GM19328 (cell line): ENCODE measurements at regions not wholly inside any gene's neighbourhood (a gene's known extent, or its start where the extent isn't known, plus 50 kb on each side); places are given as distances from the start of the nearest gene placed in this dataset.

Experiments
- ATAC-seq: cut with Tn5 transposase; IDR thresholded peaks from one replicate; pipeline ENCODE4 v1.9.1; 2021; ENCODE audit warnings: mild to moderate bottlenecking, moderate library complexity; ENCODE audit not compliant: unreplicated experiment

- no peak for ATAC-seq
These were observed 103.7 kb downstream of the LACC1 start for GRCh38 chr13:43983373-43983772.

DNA sequence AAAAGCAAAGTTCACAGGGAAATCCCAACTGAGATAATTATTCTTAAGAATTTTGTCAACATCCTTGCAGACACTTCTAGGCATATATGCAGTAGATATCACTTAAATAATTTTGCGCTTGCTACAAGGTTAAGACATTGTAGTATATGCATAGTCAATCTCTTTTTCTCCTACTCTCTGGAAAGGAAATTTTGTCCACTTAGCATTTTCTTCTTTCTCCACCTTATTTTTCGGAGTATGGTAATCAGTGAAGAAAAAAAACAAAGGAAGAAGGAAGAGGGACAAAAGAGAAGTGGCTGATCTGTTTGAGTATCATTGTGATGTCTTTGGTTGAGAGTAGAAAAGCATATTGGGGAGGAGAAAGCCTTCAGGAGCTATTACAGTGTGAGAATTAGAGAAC is 104.6 kb downstream of the LACC1 start:
- no peak for ATAC-seq

GRCh38 chr13:43985422-43986072 is 105.8 kb downstream of the LACC1 start:
- no peak for ATAC-seq

- ATAC-seq: no peak
These were observed 106.8 kb downstream of the LACC1 start for GRCh38 chr13:43986421-43986981.

- no peak for ATAC-seq
These were observed 108.6 kb downstream of the LACC1 start for GRCh38 chr13:43988302-43988701.

DNA sequence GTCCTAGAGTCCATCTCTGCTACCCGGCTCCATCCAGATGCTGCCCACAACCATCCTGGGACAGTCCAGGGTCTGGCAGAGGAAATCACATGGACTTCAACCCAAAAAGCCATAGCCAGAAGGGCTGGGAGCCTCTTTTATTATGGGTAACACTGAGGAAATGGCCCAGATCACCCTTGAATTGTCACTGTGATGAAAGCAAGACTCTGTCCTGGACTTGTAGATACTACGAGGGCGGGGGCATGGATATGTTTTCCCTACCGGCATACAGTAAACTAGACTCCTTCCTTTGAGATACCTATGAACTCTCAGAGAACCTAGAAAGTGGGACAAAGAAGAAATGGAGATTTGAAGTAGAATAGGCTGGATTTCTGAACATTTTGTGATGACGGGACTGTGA is 110.3 kb downstream of the LACC1 start:
- ATAC-seq: no peak

DNA sequence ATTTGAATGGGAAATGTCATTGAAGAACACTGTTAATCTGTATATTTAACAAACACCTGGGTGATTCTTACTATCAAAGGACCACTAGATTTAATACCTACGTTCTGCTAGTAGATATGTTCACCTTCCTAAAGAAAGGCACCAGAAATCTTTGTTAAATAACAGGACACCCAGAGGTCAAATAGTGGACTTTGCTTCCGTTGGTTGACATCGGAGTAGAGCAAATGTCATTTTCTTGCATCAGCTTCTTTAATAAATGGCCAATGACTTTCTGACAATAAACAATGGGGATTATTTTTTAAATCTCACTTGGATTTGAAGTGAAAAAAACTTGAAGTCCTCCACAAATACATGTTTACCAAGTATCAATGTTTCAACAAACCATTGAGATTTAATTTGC is 111.1 kb downstream of the LACC1 start:
- ATAC-seq: no peak

DNA sequence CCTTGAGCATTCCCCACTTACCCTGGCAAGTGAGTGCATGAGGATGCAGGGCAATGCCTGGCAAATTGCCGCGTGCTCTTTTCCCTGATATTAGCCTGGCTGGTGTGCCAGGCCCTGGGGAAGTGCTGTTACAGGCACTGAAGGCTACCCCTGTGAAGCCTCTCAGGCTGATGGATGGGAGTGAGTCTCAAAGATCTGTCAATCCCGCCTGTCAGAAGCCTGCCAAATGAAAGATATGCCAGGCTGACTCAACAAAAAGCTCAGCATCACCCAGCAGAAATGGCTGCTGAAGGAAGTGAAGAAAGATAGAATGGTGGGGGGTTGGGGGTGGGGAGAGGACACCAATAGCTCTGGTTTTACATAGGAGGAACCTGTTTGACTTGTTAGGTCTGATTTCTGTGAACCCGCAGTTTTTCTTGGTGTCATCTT is 112.1 kb downstream of the LACC1 start:
- ATAC-seq: no peak

GRCh38 chr13:43992211-43992610 is 112.5 kb downstream of the LACC1 start:
- no peak for ATAC-seq

- no peak for ATAC-seq
These were observed 115.5 kb downstream of the LACC1 start for GRCh38 chr13:43994999-43995859.

GRCh38 chr13:43996221-43996620 is 116.5 kb downstream of the LACC1 start:
- no peak for ATAC-seq

DNA sequence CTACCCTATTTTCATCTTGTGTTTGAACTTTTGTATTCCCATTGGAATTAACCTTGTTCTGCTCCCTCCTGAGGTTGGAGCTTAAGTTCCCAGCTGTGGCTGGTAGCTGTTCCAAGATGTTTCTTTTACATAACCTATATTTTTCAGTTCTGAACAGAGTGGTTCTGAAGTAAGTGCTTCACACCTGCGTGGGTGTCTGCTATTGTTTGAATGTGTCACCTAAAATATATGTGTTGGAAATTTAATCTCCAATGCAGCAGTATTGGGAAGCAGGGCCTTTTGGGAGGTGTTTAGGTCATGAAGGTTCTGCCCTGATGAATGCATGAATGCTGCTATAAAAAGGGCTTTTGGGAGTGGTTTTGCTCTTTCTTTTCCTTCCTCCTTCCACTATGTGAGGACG is 123.8 kb downstream of the LACC1 start:
- ATAC-seq: no peak

DNA sequence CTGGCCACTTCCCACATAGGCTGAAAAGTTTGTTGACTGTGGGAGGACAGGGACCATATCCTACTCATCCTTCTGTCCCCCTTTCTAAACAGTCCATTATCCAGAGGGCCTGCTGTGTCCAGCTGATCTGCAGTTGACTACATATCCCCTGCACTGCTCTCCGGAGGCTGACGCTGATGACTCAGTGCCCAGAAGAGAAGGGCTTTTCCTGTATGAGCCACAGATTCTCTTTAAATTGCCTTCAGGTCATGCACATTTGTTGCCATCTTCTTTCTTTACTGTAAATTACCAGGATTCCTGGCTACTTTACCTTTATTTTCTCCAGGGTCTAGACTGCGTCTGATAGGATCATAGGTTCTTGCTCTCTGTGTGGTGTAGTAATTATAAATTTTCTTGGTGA is 125.2 kb downstream of the LACC1 start:
- ATAC-seq: no peak

DNA sequence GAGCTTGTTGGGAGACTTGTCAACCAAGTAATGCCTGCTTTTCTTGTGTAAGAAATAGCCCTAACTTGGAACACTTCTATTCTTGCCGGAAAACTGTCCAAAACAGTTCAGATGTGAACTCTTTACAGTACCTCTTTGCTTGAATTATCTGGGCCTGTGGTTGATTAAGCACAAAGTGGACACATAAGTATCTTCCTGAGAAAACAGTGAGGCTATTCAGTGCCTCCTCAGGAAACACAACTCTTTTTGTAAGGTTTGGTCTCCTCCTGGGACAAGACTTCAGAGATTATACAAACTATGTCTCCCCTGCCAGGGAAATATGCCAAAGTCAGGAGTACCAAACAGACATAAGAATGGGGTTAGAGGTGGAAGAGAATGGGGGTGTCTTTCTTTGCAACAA is 127.7 kb downstream of the LACC1 start:
- ATAC-seq: no peak

GRCh38 chr13:44011036-44011435 is 131.3 kb downstream of the LACC1 start:
- ATAC-seq: no peak

DNA sequence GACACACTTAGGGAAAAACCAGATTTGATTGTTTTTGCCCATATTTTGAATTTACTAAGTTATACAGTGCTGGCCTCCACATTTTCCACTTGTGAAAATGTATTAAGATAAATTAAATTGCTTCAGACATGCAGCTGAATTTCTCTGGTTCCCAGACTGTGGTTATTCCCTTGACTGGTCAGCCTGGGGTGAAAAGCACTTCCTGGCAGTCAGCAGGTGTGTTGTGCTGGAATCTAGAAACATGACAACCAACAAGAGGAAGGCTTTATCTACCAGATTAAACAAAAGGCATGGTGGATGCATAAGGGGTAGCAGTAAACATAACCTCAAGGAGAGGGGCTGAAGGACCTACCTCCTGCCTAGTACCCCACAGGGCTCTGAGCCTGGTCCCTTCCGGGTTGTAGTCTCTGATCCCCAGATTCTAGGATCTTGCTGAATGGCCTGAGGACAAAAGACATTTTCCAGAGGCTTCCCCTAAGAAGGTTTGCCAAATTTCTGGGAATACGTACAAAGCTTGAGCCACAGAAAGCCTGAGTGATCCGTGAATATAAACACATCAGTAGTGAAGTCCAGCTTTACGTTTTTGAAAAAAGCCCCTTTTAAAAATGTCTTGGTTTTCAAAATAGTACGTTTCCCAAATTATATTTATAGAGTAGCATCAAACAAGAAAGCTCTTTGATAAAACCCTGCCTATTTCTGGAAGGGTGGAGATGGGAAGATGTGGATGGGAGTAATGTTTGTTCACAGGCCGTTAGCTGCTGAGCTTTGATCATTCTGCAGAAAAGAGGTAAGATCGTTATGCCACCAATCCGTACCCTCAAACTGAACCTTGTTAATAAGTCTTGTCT is 133.4 kb downstream of the LACC1 start:
- no peak for ATAC-seq

GRCh38 chr13:44013758-44014291 is 134.1 kb downstream of the LACC1 start:
- no peak for ATAC-seq

DNA sequence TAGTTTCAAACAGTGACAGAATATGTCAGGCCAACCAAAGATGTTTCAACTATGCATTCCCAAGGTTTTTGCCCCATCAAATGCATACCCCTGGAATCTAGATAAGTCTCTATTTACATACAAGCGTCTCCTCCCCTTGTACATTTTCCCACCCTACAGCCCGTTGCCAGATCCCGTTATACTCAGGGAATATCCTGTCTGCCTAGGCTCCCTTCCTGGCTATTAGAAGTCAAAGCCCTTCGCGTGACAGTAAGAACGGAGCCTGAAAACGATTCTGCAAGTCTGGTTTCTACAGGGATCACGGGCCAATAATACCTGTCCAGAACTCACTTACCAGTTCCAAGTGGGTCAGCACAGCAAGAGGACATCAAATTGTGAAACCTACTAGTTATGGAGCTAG is 134.8 kb downstream of the LACC1 start:
- no peak for ATAC-seq

DNA sequence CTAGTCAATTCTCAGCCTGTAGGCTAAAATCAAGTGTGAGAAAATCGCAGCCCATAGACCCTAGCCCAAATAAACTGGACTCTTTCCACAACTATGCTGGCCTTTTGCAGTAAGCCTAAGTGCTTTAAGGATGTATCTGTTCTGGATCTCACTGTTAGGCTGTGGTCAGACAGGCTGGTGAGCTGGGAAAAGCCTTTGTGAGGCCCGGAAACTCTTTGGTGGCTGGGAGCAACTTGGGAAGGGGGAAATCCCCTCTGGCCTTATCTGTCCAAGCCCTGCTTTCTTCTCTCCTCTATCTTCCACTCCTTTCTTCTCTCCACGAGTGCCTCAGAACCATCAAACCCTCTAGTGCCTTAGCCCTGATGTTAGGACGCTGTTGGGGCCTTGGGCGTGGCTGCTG is 135.4 kb downstream of the LACC1 start:
- no peak for ATAC-seq

DNA sequence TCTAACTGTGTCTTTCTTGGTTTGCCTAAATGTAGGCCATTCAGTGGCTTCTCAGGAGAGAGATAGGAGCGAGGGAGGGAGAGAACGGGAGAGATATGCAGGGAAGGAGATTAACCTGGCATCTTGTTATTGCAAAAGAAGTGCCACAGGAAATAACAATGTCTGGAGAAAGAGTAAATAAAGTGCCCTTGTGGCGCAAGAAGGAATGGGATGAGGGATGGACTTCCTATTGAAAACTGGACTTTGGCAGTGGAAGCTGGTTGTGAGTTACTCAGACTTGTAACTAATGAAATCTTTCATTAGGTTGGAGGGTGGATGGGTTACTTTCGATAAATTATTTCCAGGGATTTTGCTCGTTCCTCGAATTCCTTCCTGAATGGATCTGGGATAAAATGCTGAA is 136.1 kb downstream of the LACC1 start:
- no peak for ATAC-seq

DNA sequence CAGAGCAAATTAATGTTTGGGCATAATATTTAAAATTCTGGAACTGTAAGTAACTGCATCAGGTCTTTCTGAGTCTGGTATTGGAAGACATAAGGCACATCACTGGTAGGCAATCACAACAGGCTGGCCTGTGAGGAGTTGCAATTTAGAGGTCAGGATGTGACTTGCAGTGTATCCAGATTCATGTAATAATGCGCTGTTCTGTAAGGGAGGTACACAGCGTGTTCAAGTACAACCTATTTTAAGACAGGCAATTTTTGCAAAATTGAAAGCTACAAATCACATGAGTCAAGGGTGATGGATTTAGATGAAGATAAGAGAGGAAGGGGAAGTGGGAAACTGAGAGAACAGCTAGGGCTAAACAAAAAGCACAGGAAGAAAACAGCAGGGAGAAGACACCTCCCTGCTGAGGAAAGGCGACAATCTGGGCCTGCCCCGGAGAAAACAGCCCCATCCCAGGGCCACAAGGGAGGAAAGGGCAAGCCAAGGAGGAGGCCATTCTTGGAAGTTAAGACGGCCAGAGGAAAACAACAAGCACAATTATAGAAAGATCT is 138.1 kb downstream of the LACC1 start:
- ATAC-seq: no peak
